Mucosa of descending colon (tissue), 3 donors: ENCODE measurements at regions not wholly inside any gene's neighbourhood (a gene's known extent, or its start where the extent isn't known, plus 50 kb on each side); places are given as distances from the start of the nearest gene placed in this dataset.

Experiments
- ATAC-seq: fragments of 200-7000 bp; cut with Tn5 transposase; one replicate; pipeline ENCODE4 v1.9.1; 2020; ENCODE audit warnings: mild to moderate bottlenecking, moderate library complexity
- DNase-seq, 3 donors: peaks; one replicate each; pipeline ENCODE4 v3.0.0-alpha.2; 2020
- H3K36me3 ChIP-seq: fragments of 200-600 bp; one replicate; pipeline ENCODE4 v1.8.0; 2021; ENCODE audit warnings: low read depth, mild to moderate bottlenecking
- H3K4me1 ChIP-seq: fragments of 200-600 bp; one replicate; pipeline ENCODE4 v1.8.0; 2021; ENCODE audit warnings: low read depth, mild to moderate bottlenecking
- H3K4me3 ChIP-seq: fragments of 200-600 bp; one replicate; pipeline ENCODE4 v1.8.0; 2021; ENCODE audit warnings: mild to moderate bottlenecking
- H3K9me3 ChIP-seq: fragments of 200-600 bp; one replicate; pipeline ENCODE4 v1.8.0; 2021; ENCODE audit warnings: mild to moderate bottlenecking
- intact Hi-C, 2 donors: fragments of 100-400 bp; cut with DNase I in 1 of 2; cut with micrococcal nuclease in 1 of 2; formaldehyde crosslinking; loops; one replicate each; pipeline versions ENCODE4 v1.11.0 to v1.11.1; 2022; cut with DNase I, micrococcal nuclease
- TF ChIP-seq, protein P1 (sequence below): fragments of 200-600 bp; IDR thresholded peaks from one replicate; pipeline ENCODE4 v1.8.0; 2022; ENCODE audit warnings: antibody characterized with exemption, mild to moderate bottlenecking
- donor health status: DM: no; HTN: no; CAD: no; lungs with moderate emphysema.
- donor health status: DM: no; HTN: no; CAD: no.
- donor health status: DM: no; HTN: yes; CAD: no.

- Histone ChIP-seq H3K36me3 (no peaks in the 10 kb centered on the region), H3K9me3 (no peaks in the 10 kb centered on the region), H3K4me1 (no peaks in the 10 kb centered on the region), H3K4me3 (no peak overlapping the region)
- ATAC-seq (no peak), DNase-seq (no peak)
- TF ChIP-seq, protein P1, sequence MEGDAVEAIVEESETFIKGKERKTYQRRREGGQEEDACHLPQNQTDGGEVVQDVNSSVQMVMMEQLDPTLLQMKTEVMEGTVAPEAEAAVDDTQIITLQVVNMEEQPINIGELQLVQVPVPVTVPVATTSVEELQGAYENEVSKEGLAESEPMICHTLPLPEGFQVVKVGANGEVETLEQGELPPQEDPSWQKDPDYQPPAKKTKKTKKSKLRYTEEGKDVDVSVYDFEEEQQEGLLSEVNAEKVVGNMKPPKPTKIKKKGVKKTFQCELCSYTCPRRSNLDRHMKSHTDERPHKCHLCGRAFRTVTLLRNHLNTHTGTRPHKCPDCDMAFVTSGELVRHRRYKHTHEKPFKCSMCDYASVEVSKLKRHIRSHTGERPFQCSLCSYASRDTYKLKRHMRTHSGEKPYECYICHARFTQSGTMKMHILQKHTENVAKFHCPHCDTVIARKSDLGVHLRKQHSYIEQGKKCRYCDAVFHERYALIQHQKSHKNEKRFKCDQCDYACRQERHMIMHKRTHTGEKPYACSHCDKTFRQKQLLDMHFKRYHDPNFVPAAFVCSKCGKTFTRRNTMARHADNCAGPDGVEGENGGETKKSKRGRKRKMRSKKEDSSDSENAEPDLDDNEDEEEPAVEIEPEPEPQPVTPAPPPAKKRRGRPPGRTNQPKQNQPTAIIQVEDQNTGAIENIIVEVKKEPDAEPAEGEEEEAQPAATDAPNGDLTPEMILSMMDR: no peak
- intact Hi-C loops: no loop called here
Observed at GRCh38 chr3:20400686-20401085, 214.7 kb upstream of the SGO1 start.

DNA sequence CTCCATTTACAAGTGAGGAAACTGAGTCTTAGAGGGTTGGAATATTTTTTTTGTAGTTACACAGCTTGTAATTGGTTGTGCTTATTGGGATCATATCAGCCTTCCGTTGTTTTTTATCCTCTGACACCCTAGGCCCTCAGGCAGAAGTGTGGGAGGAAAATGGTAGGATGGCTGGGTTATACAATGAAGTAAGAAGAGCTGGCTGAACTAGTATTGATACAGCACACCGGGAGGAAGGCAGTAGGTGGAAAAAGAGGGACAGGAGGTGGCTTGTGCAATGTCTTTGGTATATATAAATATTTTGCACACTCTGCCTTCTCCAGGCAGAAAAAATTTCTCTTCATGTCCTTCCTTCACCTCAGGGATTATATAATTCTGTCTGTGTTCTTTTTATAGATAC, 214.3 kb upstream of the SGO1 start:
- Histone ChIP-seq H3K4me1 (no peaks in the 10 kb centered on the region), H3K4me3 (no peak overlapping the region), H3K9me3 (no peaks in the 10 kb centered on the region), H3K36me3 (no peaks in the 10 kb centered on the region)
- no peak for DNase-seq
- intact Hi-C loops: no loop called here
- TF ChIP-seq, protein P1: no peak
- no peak for ATAC-seq

DNA sequence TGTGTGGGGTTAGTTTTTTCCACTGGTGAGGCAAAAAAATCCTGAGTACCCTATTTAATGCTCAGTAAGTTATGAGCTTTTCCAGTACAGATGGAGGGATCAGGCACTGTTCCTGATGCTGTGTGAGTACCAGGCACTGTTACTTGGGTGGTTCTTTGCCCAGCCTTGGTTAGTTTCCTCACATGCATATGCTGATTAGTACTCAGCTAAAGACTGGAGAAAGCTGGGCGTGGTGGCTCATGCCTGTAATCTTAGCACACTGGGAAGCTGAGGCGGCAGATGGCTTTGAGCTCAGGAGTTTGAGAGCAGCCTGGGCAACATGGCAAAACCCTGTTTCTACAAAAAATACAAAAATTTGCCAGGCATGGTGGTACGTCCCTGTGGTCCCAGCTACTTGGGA, 210.3 kb upstream of the SGO1 start:
- H3K9me3 ChIP-seq: no peaks in the 10 kb centered on the region
- no peaks in the 10 kb centered on the region for H3K4me1 ChIP-seq
- intact Hi-C loops: no loop called here
- DNase-seq (no peak), ATAC-seq (no peak)
- H3K4me3 ChIP-seq: no peak overlapping the region
- TF ChIP-seq, protein P1: no peak
- H3K36me3 ChIP-seq: no peaks in the 10 kb centered on the region

DNA sequence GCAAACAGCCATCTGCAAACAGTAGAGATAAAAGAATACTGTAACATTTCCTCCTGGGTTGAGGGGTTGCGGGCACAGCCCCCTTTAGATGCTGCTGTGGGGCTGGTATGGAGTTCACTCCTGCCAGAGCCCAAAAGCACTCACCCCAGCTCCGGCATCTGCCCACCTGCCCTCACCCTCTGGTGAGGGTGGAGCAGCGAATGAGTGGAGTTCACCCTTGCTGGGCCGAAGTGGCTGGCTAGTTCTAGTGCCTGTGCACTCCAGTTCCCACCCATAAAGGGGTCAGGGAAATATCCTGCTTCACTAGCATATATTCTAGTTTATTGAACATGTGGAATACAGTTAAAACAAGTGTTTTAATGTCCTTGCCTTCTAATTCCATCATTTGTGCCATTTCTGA, 209.7 kb upstream of the SGO1 start:
- Histone ChIP-seq H3K4me3 (no peak overlapping the region), H3K36me3 (no peaks in the 10 kb centered on the region), H3K4me1 (no peaks in the 10 kb centered on the region), H3K9me3 (no peaks in the 10 kb centered on the region)
- intact Hi-C loops: no loop called here
- TF ChIP-seq, protein P1: no peak
- ATAC-seq (no peak), DNase-seq (no peak)

DNA sequence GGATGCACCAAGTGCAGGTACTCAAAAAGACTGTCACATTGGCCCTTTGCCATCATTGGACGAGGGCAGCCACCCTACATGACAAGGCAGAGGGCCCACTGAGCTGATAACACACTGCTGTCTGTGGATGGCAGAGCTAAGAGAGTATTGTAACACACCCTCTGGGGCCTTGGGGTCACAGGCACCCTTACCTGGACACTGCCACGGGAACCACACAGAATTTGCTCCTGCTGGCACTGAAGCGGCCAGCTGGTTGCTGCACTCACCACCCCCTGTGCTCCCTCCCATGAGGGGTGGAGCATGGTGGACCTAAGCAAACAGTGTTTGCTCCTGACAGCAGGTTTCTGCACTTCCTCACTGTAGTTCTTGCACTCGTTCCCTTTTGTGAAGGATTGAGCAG, 208.2 kb upstream of the SGO1 start:
- H3K4me1 ChIP-seq: no peaks in the 10 kb centered on the region
- TF ChIP-seq, protein P1: no peak
- H3K9me3 ChIP-seq: no peaks in the 10 kb centered on the region
- H3K36me3 ChIP-seq: no peaks in the 10 kb centered on the region
- intact Hi-C loops: no loop called here
- DNase-seq (no peak), ATAC-seq (no peak)
- H3K4me3 ChIP-seq: no peak overlapping the region

DNA sequence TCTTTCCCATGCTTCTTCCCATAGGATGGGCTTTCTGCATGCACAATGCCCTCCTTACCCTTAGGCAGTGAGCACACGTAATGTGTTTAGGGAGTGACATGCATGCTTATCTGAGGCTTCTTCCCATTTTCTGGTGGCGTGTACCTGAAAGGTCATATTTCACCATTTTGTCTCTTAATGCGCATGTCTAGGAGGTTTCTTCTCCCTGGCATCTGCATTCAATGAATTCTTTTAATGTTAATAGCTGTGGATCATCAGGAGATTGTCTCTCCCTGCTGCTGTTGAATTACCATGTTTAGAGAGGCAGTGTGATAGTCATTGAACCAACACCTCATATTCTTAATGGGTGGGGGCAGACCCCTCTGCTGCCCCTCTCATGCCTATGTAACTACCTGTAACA, 205.6 kb upstream of the SGO1 start:
- intact Hi-C loops: no loop called here
- TF ChIP-seq, protein P1: no peak
- H3K36me3 ChIP-seq: no peaks in the 10 kb centered on the region

More for the DNA sequence above, 205.6 kb upstream of the SGO1 start:
- Histone ChIP-seq H3K9me3 (no peaks in the 10 kb centered on the region), H3K4me1 (no peaks in the 10 kb centered on the region), H3K4me3 (no peak overlapping the region)
- no peak for ATAC-seq
- no peak for DNase-seq
